ENCODE measurements at regions not wholly inside any gene's neighbourhood (a gene's known extent, or its start where the extent isn't known, plus 50 kb on each side); places are given as distances from the start of the nearest gene placed in this dataset.

GRCh38 chrX:13130816-13131215 is 86.4 kb upstream of the FAM9C start:
- peaks cover 5 to 44% (median 25%) of the 10 kb centered on the region in 7 donors for H3K4me1 Mint-ChIP-seq
- ATAC-seq (no peak), DNase-seq (no peak)
- CTCF ChIA-PET = no interaction called here
- Histone ChIP-seq H3K9me3 (ENCODE audit: control insufficient read depth in 2 of 3, low read length in 3 of 3) (no peaks in the 10 kb centered on the region), H3K4me1 (ENCODE audit: control insufficient read depth in 2 of 2, insufficient read depth in 2 of 2, low read length in 2 of 2) (no peaks in the 10 kb centered on the region), H3K27ac (ENCODE audit: low read depth, low read length) (no peak overlapping the region), H3K36me3 (ENCODE audit: control insufficient read depth in 2 of 3, insufficient read depth in 3 of 3, low read length in 3 of 3) (no peaks in the 10 kb centered on the region), H3K4me3 (ENCODE audit: low read length) (no peak overlapping the region), H3K27me3 (ENCODE audit: control insufficient read depth in 2 of 2, insufficient read depth in 2 of 2, low read length in 2 of 2) (no peaks in the 10 kb centered on the region)
- H3K4me3 Mint-ChIP-seq = peak overlapping the region in 1 of 10 donors; percentile 16
- peaks cover 0 to 4% (median 0%) of the 10 kb centered on the region in 11 donors for H3K9me3 Mint-ChIP-seq
- intact Hi-C loops (cut with micrococcal nuclease) = loop anchor here in 1 of 2 donors (2.0 kb wide), 1 partner anchor 22 kb away; no protein-coding TSS in a partner anchor
- POLR2A ChIA-PET = interaction anchor here (0.6 to 0.7 kb wide), 2 partner anchors 39 to 236 kb away, joined by 3 to 6 read pairs; no protein-coding TSS in a partner anchor
- peaks cover 0 to 10% (median 0%) of the 10 kb centered on the region in 5 donors for H3K36me3 Mint-ChIP-seq
- peak overlapping the region in 2 of 9 donors; percentile 10 to 18 for H3K27ac Mint-ChIP-seq
- no peaks in the 10 kb centered on the region for H3K27me3 Mint-ChIP-seq

DNA sequence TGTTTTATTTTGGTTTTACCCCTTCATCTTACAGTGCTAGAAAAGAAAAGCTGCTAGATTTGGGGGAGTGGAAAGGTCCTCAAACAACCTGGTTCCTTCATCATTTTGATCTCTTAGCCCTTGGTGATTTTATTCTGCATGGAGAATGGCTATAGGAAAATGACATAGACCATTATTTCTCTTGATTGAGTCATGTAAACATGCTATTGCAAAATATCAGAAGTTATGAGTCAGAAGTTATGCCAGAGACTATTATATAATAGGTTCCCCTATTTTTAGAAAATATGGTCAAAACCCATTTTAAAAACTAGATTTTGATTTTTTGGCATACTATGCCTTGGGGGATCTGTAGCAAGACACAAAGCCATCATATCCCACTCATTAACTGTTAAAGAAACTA is 83.7 kb upstream of the FAM9C start:
- Mint-ChIP-seq H3K9me3 (peaks cover 0 to 3% (median 0%) of the 10 kb centered on the region in 11 donors), H3K4me1 (peaks cover 13 to 68% (median 47%) of the 10 kb centered on the region in 7 donors), H3K4me3 (no peak overlapping the region), H3K36me3 (peaks cover 0 to 8% (median 0%) of the 10 kb centered on the region in 5 donors), H3K27me3 (no peaks in the 10 kb centered on the region), H3K27ac (peak overlapping the region in 2 of 9 donors; percentile 13 to 81)
- no peaks in the 10 kb centered on the region for H3K9me3 ChIP-seq (ENCODE audit: control insufficient read depth in 2 of 3, low read length in 3 of 3)
- DNase-seq = no peak
- peak; percentile 31 for ATAC-seq
- H3K27ac ChIP-seq (ENCODE audit: low read depth, low read length) = no peak overlapping the region
- intact Hi-C loops (cut with micrococcal nuclease) = loop anchor here in 1 of 2 donors (10.0 kb wide), 1 partner anchor 127 kb away; no protein-coding TSS in a partner anchor
- no peak overlapping the region for H3K4me3 ChIP-seq (ENCODE audit: low read length)
- H3K4me1 ChIP-seq (ENCODE audit: control insufficient read depth in 2 of 2, insufficient read depth in 2 of 2, low read length in 2 of 2) = peaks cover 16 to 17% of the 10 kb centered on the region in 2 donors
- H3K27me3 ChIP-seq (ENCODE audit: control insufficient read depth in 2 of 2, insufficient read depth in 2 of 2, low read length in 2 of 2) = no peaks in the 10 kb centered on the region
- H3K36me3 ChIP-seq (ENCODE audit: control insufficient read depth in 2 of 3, insufficient read depth in 3 of 3, low read length in 3 of 3) = no peaks in the 10 kb centered on the region
- CTCF ChIA-PET = no interaction called here
- POLR2A ChIA-PET = no interaction called here

DNA sequence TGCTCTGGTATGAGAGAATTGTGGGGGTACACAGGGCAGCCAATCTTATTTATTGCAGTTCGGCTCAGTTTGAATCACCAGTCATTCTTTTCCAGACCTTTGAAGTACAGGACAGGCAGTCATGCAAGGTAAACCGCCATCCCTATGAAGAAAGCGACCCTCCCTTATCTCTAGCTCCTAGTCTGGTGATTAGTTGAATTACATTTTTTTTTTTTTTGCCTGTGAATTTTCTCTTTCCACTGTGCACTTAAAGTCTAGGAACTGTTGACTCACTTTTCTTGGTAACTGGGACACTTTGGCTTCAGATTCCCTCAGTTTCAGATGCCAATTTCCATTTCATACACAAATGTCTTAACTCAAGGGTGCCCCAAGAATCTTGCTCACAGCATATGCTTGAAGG is 82.4 kb upstream of the FAM9C start:
- intact Hi-C loops (cut with micrococcal nuclease) = loop anchor here in 1 of 2 donors (10.0 kb wide), 1 partner anchor 128 kb away; no protein-coding TSS in a partner anchor
- ATAC-seq = no peak
- H3K4me3 ChIP-seq (ENCODE audit: low read length) = no peak overlapping the region
- peaks cover 19 to 25% of the 10 kb centered on the region in 2 donors for H3K4me1 ChIP-seq (ENCODE audit: control insufficient read depth in 2 of 2, insufficient read depth in 2 of 2, low read length in 2 of 2)
- peaks cover 0 to 3% (median 0%) of the 10 kb centered on the region in 11 donors for H3K9me3 Mint-ChIP-seq
- peak overlapping the region in 1 of 9 donors; percentile 94 for H3K27ac Mint-ChIP-seq
- H3K27me3 ChIP-seq (ENCODE audit: control insufficient read depth in 2 of 2, insufficient read depth in 2 of 2, low read length in 2 of 2) = no peaks in the 10 kb centered on the region
- H3K4me3 Mint-ChIP-seq = peak overlapping the region in 1 of 10 donors; percentile 5
- H3K27ac ChIP-seq (ENCODE audit: low read depth, low read length) = no peak overlapping the region
- H3K36me3 ChIP-seq (ENCODE audit: control insufficient read depth in 2 of 3, insufficient read depth in 3 of 3, low read length in 3 of 3) = no peaks in the 10 kb centered on the region
- peaks cover 0 to 13% (median 0%) of the 10 kb centered on the region in 5 donors for H3K36me3 Mint-ChIP-seq
- H3K9me3 ChIP-seq (ENCODE audit: control insufficient read depth in 2 of 3, low read length in 3 of 3) = no peaks in the 10 kb centered on the region
- H3K27me3 Mint-ChIP-seq = no peaks in the 10 kb centered on the region
- H3K4me1 Mint-ChIP-seq = peaks cover 13 to 73% (median 57%) of the 10 kb centered on the region in 7 donors
- DNase-seq = no peak
- CTCF ChIA-PET = interaction anchor here (0.5 kb wide), 1 partner anchor 177 kb away, joined by 3 read pairs; no protein-coding TSS in a partner anchor
- POLR2A ChIA-PET = interaction anchor here (1.0 kb wide), 1 partner anchor 172 kb away, joined by 3 read pairs; no protein-coding TSS in a partner anchor

DNA sequence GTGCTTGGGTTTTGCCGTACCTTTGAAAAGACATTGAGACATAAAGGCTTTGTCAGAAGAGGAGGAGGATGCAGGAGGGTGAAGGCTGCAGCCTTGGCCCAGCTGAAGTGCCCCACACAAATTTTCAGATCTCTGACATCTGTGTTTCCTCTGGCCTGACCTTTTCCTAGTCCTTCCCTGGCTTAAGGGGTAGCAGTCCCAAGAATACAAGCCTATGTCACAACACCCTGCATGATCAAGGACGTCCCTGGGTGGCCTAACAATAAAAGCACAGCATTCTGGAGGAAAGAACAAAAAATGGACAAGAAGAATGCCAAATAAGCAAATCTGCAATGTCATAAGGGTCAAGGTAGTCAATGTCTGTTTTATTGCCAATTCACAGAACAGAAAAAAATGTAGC is 80.8 kb upstream of the FAM9C start:
- H3K27me3 Mint-ChIP-seq = no peaks in the 10 kb centered on the region
- H3K9me3 Mint-ChIP-seq = peaks cover 0 to 4% (median 0%) of the 10 kb centered on the region in 11 donors
- H3K36me3 Mint-ChIP-seq = peaks cover 0 to 17% (median 0%) of the 10 kb centered on the region in 5 donors
- Histone ChIP-seq H3K27ac (ENCODE audit: low read depth, low read length) (no peak overlapping the region), H3K4me3 (ENCODE audit: low read length) (no peak overlapping the region), H3K27me3 (ENCODE audit: control insufficient read depth in 2 of 2, insufficient read depth in 2 of 2, low read length in 2 of 2) (no peaks in the 10 kb centered on the region), H3K4me1 (ENCODE audit: control insufficient read depth in 2 of 2, insufficient read depth in 2 of 2, low read length in 2 of 2) (peaks cover 19 to 25% of the 10 kb centered on the region in 2 donors), H3K36me3 (ENCODE audit: control insufficient read depth in 2 of 3, insufficient read depth in 3 of 3, low read length in 3 of 3) (no peaks in the 10 kb centered on the region), H3K9me3 (ENCODE audit: control insufficient read depth in 2 of 3, low read length in 3 of 3) (no peaks in the 10 kb centered on the region)
- peak overlapping the region in 1 of 10 donors; percentile 76 for H3K4me3 Mint-ChIP-seq
- H3K4me1 Mint-ChIP-seq = peaks cover 5 to 63% (median 48%) of the 10 kb centered on the region in 7 donors
- peak overlapping the region in 8 of 9 donors; percentile 29 to 95 (median 88) for H3K27ac Mint-ChIP-seq
- CTCF ChIA-PET = no interaction called here
- POLR2A ChIA-PET = interaction anchor here (0.9 to 1.3 kb wide), 4 partner anchors 13 to 148 kb away, joined by 3 to 4 read pairs (median 4); partner anchors contain the start of gene FAM9C
- DNase-seq (no peak), ATAC-seq (no peak)
- intact Hi-C loops (cut with micrococcal nuclease) = loop anchor here (2.0 to 10.0 kb wide), 3 partner anchors 24 to 130 kb away; no protein-coding TSS in a partner anchor

DNA sequence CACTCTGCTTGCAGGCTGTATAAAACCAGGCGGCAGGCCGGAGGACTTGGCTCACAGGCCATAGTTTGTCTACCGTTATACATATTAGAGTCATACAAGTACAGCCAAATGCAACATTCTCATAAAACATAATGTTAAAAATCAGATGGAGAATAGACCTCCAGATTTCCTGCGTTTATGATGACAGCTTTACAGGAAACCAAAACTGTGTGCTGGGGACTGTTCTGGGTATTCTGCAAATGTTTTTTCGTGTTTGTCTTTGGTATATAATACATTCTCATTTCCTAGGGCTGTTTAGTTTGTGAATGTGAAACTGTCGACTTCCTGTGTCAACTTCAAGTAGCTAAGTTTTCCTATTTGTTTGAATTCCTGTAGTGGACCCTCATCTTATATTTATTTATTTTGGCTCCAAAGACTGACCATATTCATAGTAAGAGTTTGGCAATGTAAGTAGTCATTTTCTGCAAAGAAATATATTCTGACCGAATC is 79.5 kb upstream of the FAM9C start:
- Histone ChIP-seq H3K9me3 (ENCODE audit: control insufficient read depth in 2 of 3, low read length in 3 of 3) (no peaks in the 10 kb centered on the region), H3K27me3 (ENCODE audit: control insufficient read depth in 2 of 2, insufficient read depth in 2 of 2, low read length in 2 of 2) (no peaks in the 10 kb centered on the region), H3K4me1 (ENCODE audit: control insufficient read depth in 2 of 2, insufficient read depth in 2 of 2, low read length in 2 of 2) (peaks cover 19 to 25% of the 10 kb centered on the region in 2 donors), H3K27ac (ENCODE audit: low read depth, low read length) (peak overlapping the region; percentile 52), H3K4me3 (ENCODE audit: low read length) (peak overlapping the region; percentile 29), H3K36me3 (ENCODE audit: control insufficient read depth in 2 of 3, insufficient read depth in 3 of 3, low read length in 3 of 3) (no peaks in the 10 kb centered on the region)
- Mint-ChIP-seq H3K27me3 (no peaks in the 10 kb centered on the region), H3K4me1 (peaks cover 5 to 65% (median 48%) of the 10 kb centered on the region in 7 donors), H3K9me3 (peaks cover 0 to 10% (median 0%) of the 10 kb centered on the region in 11 donors), H3K27ac (peak overlapping the region; percentile 84 to 95 (median 91)), H3K4me3 (peak overlapping the region; percentile 18 to 76 (median 66)), H3K36me3 (peaks cover 0 to 15% (median 0%) of the 10 kb centered on the region in 5 donors)
- ATAC-seq (peak; percentile 29), DNase-seq (peak in 4 of 9 donors; percentile 14 to 33 (median 24))
- intact Hi-C loops (cut with micrococcal nuclease) = loop anchor here (2.0 to 10.0 kb wide), 4 partner anchors 23 to 131 kb away; no protein-coding TSS in a partner anchor
- ChIA-PET CTCF (interaction anchor here (1.0 kb wide), 1 partner anchor 175 kb away, joined by 3 read pairs; no protein-coding TSS in a partner anchor), POLR2A (interaction anchor here (0.8 to 1.6 kb wide), 11 partner anchors 28 to 364 kb away, joined by 3 to 6 read pairs (median 3); no protein-coding TSS in a partner anchor)

GRCh38 chrX:13123247-13123856 is 78.9 kb upstream of the FAM9C start:
- no peak for ATAC-seq
- peak overlapping the region; percentile 84 to 95 (median 91) for H3K27ac Mint-ChIP-seq
- peaks cover 19 to 25% of the 10 kb centered on the region in 2 donors for H3K4me1 ChIP-seq (ENCODE audit: control insufficient read depth in 2 of 2, insufficient read depth in 2 of 2, low read length in 2 of 2)
- H3K36me3 Mint-ChIP-seq = peaks cover 0 to 15% (median 0%) of the 10 kb centered on the region in 5 donors
- H3K4me1 Mint-ChIP-seq = peaks cover 5 to 63% (median 46%) of the 10 kb centered on the region in 7 donors
- H3K27ac ChIP-seq (ENCODE audit: low read depth, low read length) = peak overlapping the region; percentile 52
- POLR2A ChIA-PET = interaction anchor here (0.8 to 1.6 kb wide), 10 partner anchors 8 to 364 kb away, joined by 3 to 6 read pairs (median 3); no protein-coding TSS in a partner anchor
- peak overlapping the region; percentile 29 for H3K4me3 ChIP-seq (ENCODE audit: low read length)
- H3K27me3 Mint-ChIP-seq = no peaks in the 10 kb centered on the region
- no peak for DNase-seq
- H3K9me3 Mint-ChIP-seq = peaks cover 0 to 11% (median 0%) of the 10 kb centered on the region in 11 donors
- peak overlapping the region; percentile 39 to 76 (median 68) for H3K4me3 Mint-ChIP-seq
- H3K27me3 ChIP-seq (ENCODE audit: control insufficient read depth in 2 of 2, insufficient read depth in 2 of 2, low read length in 2 of 2) = no peaks in the 10 kb centered on the region
- CTCF ChIA-PET = interaction anchor here (1.0 kb wide), 1 partner anchor 174 kb away, joined by 3 read pairs; no protein-coding TSS in a partner anchor
- intact Hi-C loops (cut with micrococcal nuclease) = loop anchor here (2.0 to 10.0 kb wide), 2 partner anchors 27 to 131 kb away; no protein-coding TSS in a partner anchor
- H3K9me3 ChIP-seq (ENCODE audit: control insufficient read depth in 2 of 3, low read length in 3 of 3) = no peaks in the 10 kb centered on the region
- no peaks in the 10 kb centered on the region for H3K36me3 ChIP-seq (ENCODE audit: control insufficient read depth in 2 of 3, insufficient read depth in 3 of 3, low read length in 3 of 3)

Data from naive thymus-derived CD4-positive, alpha-beta T cell (primary cell).